Astrocyte of the cerebellum (primary cell): ENCODE measurements at regions not wholly inside any gene's neighbourhood (a gene's known extent, or its start where the extent isn't known, plus 50 kb on each side); places are given as distances from the start of the nearest gene placed in this dataset.

Experiments
- DNase-seq: peaks from one replicate; pipeline ENCODE4 v3.0.0-alpha.2; 2011; ENCODE audit warnings: low read depth
- H3K4me3 ChIP-seq: 2 replicates; pipeline ENCODE4 v1.5.1; 2011; ENCODE audit warnings: mild to moderate bottlenecking, low read depth, low read length, moderate library complexity
- in situ Hi-C: cut with HindIII; loops from 2 replicates; pipeline ENCODE4 v1.10.0; 2017; ENCODE audit warnings: low sequenced_read_pairs
- TF ChIP-seq, protein P1 (sequence below): IDR thresholded peaks from 2 replicates; pipeline ENCODE4 v1.5.1; 2012; ENCODE audit warnings: low read length, low read depth, moderate library complexity, mild to moderate bottlenecking; ENCODE audit errors: missing control alignments

DNA sequence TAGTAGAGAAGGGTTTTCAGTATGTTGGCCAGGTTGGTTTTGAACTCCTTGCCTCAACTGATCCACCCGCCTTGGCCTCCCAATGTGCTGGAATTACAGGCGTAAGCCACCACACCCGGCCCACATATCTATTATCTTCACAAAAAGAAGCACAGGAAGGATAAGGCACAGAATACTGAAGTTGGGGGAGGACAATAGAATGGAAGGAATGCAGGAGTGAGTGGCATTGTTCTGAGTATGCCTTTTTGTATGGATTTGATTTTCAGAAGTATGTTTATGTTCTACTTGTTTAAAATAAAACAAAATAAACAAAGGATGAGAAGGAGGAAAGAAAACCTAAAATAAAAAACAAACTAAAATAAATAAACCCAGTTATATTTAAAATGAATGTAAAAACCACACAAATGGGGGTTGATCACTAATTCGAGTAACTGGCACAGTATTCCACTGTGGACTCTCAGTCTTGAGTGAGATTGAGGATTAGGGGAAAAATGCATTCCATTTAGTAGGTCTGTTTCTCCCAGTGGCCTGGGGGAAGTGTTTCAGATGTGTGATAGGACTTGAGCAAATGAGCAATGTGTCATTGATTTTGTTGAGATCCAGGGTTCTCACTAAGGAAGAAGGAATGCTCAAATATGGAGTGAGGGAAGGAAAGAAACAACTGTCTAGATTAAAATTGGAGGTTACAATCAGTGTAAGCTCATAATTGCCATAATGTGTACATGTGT, 109.0 kb upstream of the C1QTNF7 start:
- in situ Hi-C loops: no loop called here
- TF ChIP-seq, protein P1, sequence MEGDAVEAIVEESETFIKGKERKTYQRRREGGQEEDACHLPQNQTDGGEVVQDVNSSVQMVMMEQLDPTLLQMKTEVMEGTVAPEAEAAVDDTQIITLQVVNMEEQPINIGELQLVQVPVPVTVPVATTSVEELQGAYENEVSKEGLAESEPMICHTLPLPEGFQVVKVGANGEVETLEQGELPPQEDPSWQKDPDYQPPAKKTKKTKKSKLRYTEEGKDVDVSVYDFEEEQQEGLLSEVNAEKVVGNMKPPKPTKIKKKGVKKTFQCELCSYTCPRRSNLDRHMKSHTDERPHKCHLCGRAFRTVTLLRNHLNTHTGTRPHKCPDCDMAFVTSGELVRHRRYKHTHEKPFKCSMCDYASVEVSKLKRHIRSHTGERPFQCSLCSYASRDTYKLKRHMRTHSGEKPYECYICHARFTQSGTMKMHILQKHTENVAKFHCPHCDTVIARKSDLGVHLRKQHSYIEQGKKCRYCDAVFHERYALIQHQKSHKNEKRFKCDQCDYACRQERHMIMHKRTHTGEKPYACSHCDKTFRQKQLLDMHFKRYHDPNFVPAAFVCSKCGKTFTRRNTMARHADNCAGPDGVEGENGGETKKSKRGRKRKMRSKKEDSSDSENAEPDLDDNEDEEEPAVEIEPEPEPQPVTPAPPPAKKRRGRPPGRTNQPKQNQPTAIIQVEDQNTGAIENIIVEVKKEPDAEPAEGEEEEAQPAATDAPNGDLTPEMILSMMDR: no peak
- no peak for DNase-seq
- no peak overlapping the region for H3K4me3 ChIP-seq

DNA sequence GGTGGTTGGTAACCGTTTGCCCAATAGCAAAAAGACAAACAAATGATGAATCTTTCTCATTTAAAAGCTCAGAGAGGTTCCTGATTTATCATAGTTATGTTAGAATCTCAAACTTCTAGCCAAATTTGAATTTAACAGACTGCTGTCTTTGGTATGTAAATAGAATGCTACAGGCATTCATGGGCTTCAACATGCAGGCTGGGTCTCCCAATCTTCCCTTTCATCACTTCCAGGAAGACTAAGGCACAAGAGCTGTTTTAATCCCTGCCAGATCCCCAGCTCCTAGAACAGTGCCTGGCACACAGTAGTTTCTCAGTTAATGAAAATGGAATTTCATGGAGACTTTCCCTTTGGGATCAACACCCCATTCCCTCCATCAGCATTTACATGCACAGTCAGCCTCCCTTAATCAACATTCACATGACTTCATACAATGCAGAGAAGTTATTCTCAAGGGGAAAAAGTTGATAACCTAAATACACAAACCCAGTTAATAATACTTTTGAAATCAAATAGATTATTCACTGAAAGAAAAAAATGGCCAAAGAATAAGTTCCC, 107.6 kb upstream of the C1QTNF7 start:
- no peak for DNase-seq
- H3K4me3 ChIP-seq: no peak overlapping the region
- in situ Hi-C loops: no loop called here
- TF ChIP-seq, protein P1: no peak

DNA sequence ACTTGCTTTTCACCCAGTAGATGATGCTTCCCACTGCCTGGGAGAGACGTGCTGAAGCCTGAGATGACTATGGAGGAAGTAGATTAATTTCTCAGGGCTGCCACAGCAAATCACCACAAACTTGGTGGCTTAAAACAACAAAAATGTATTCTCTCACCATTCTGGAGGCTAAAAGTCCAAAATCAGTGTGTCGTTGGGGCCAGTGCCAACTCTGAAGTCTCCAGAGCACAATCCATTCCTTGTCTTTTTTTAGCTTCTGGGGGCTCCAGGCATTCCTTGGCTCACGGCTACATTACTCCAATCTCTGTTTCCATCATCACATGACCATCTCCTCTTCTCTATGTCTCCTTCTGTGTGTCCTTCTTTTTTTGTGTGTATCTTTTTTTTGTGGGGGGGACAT, 105.8 kb upstream of the C1QTNF7 start:
- DNase-seq: no peak
- no peak overlapping the region for H3K4me3 ChIP-seq
- TF ChIP-seq, protein P1: no peak
- in situ Hi-C loops: no loop called here

DNA sequence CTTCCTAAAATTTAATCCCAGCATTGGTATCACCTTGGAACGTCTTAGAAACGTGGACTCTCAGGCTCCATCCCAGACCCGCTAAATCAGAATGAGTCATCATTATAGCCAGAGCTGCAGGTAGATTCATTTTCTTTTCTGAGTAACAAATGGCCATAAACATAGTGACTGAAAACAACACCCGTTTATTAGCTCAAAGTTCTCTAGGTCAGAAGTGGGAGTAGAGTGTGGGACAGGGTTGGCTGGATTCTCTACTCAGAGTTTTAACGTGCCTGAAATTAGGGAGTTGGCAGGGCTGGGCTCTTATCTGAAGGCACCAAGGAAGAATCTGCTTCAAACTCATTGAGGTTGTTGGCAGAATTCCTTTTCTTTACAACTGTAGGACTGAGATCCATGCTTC, 101.8 kb upstream of the C1QTNF7 start:
- TF ChIP-seq, protein P1: no peak
- in situ Hi-C loops: no loop called here
- DNase-seq: no peak
- no peak overlapping the region for H3K4me3 ChIP-seq

DNA sequence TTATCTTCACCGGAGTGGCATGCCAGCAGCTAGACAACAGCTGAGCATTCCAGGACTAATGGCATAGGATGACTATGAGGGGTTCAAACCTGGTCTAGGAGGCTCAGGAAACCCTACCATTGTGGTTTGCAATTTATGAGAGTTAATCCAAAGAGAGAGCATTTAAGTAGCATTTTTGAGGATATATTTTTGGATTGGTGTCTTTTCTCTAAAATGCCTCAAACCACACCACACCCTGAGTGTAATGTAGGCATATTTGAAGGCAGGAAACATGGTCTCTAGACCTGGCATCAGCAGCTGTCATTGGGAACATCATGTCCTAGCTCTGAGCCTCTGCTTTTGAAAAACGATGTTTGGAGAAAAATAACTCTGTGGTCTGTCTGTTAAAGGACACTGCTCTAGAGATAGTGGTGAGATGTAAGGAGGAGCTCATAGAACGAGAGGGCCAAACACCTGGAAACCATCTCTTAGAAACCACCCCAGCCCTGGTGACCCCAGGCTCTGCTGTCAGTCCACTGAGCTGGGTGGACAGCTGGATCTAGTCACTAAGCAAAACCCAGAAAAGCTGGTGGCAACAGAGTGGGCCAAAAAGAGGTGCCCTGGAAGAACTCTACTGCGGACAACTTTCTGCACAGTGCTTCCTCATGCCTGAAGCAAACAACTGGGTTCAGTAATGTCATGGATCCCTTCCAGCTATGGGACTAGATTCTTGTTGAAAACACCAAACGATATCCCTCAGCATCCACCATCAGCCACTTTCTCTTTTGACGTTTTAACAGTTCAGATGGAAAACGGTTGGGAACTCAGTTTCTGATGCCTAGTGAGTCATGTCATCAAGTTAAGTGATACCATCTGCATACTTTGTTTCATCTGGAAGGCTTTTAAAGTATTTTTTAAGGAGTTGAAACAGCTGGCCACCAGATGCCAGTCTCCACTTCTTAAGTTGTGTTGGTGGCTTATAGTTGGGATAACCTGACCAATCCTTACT, 100.2 kb upstream of the C1QTNF7 start:
- in situ Hi-C loops: no loop called here
- TF ChIP-seq, protein P1: no peak
- peak; percentile 15 for DNase-seq
- no peak overlapping the region for H3K4me3 ChIP-seq

DNA sequence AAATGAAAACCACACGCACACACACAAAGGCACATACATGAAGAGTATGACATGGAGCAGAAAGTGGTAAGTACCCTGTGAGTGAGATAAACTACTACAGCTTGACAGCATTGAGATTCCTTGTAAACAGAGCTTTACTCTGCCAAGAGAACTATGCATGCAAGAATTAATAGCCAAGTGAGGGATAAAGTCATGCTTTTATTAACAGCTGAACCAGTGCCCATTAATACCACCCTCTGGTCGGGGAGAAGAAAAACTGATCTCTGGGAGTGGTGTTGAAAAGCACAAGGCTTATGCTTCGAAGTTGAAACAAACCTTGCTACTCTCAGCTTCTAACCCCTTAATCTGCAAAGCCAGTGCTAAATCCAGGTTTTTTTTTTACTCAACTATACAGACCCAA, 95.9 kb upstream of the C1QTNF7 start:
- DNase-seq: no peak
- TF ChIP-seq, protein P1: no peak
- in situ Hi-C loops: no loop called here
- H3K4me3 ChIP-seq: no peak overlapping the region
